A549 (cell line): ENCODE measurements at regions not wholly inside any gene's neighbourhood (a gene's known extent, or its start where the extent isn't known, plus 50 kb on each side); places are given as distances from the start of the nearest gene placed in this dataset.

Experiments used
- ATAC-seq, 2 experiments: fragments of 200-7000 bp in 1 of 2; fragments of >200 bp in 1 of 2; cut with Nextera tagmentation in 1 of 2; cut with Tn5 transposase in 1 of 2; 3 replicates each; pipeline versions ENCODE4 v1.8.0 to v1.9.1; 2018 to 2020; ENCODE audit warnings: mild to moderate bottlenecking in 1 of 2, moderate library complexity in 1 of 2
- CTCF ChIA-PET: fragments of 300-600 bp; sonication (Branson Sonifier 250); formaldehyde crosslinking; extraction: SDS; loops from one replicate; lab custom pipeline; 2021; ENCODE audit warnings: antibody characterized with exemption, inconsistent platforms; lab: Yijun Ruan, JAX
- POLR2A ChIA-PET: fragments of 350-600 bp; formaldehyde crosslinking; extraction: SDS; loops from one replicate; lab custom pipeline; 2021; ENCODE audit warnings: antibody characterized with exemption, inconsistent platforms; lab: Yijun Ruan, JAX
- DNase-seq, 2 experiments: peaks; one replicate each; pipeline versions ENCODE4 v3.0.0 to v3.0.0-alpha.2; 2011 to 2016; ENCODE audit warnings: low read depth in 1 of 2, low spot score in 1 of 2
- FAIRE-seq: peaks from 2 replicates; lab custom pipeline; 2011; peaks lifted over from hg19 to GRCh38; lab: Jason Lieb, UNC
- H3K27ac ChIP-seq, 2 experiments: fragments of >200 bp; sonication (Bioruptor Twin); formaldehyde crosslinking; 3 replicates each; pipeline ENCODE4 v1.5.1; 2016 to 2017
- H3K4me1 ChIP-seq: fragments of >200 bp; sonication (Bioruptor Twin); formaldehyde crosslinking; 3 replicates; pipeline ENCODE4 v1.6.1; 2016
- H3K4me2 ChIP-seq: fragments of >200 bp; sonication (Bioruptor Twin); formaldehyde crosslinking; 3 replicates; pipeline ENCODE4 v1.6.1; 2016
- H3K4me3 ChIP-seq: fragments of >200 bp; sonication (Bioruptor Twin); formaldehyde crosslinking; 3 replicates; pipeline ENCODE4 v1.5.1; 2016
- H3K9me3 ChIP-seq: fragments of >200 bp; sonication (Bioruptor Twin); formaldehyde crosslinking; 3 replicates; pipeline ENCODE4 v1.6.1; 2016
- CHD2 ChIP-seq: fragments of 150-350 bp; IDR thresholded peaks from 2 replicates; pipeline ENCODE4 v1.6.1; 2014; ENCODE audit warnings: low read length; ENCODE audit not compliant: partially characterized antibody
- CTCF ChIP-seq: fragments of >200 bp; sonication (Bioruptor Twin); formaldehyde crosslinking; IDR thresholded peaks from 3 replicates; pipeline ENCODE4 v1.5.1; 2016
- EHMT2 ChIP-seq: fragments of 200-600 bp; sonication (generic); IDR thresholded peaks from 2 replicates; pipeline ENCODE4 v1.6.1; 2016; ENCODE audit warnings: antibody characterized with exemption, low read depth, mild to moderate bottlenecking, moderate library complexity
- EP300 ChIP-seq, 2 experiments: fragments of >200 bp; sonication (Bioruptor Twin); formaldehyde crosslinking; IDR thresholded peaks; 2 replicates in 1 of 2; 3 replicates in 1 of 2; pipeline ENCODE4 v1.6.1; 2016 to 2017
- ESRRA ChIP-seq: fragments of 150-350 bp; IDR thresholded peaks from 2 replicates; pipeline ENCODE4 v1.6.1; 2014; ENCODE audit warnings: mild to moderate bottlenecking, low read length, borderline replicate concordance
- FOSL2 ChIP-seq, 2 experiments: fragments of 450-650 bp in 1 of 2; fragments of >200 bp in 1 of 2; sonication (Bioruptor Twin) in 1 of 2; formaldehyde crosslinking; IDR thresholded peaks; 2 replicates each; pipeline versions ENCODE4 v1.5.0 to v1.6.1; 2016 to 2020; ENCODE audit warnings: mild to moderate bottlenecking in 1 of 2, moderate library complexity in 1 of 2
- HDAC2 ChIP-seq: fragments of 200-600 bp; sonication (generic); IDR thresholded peaks from 2 replicates; pipeline ENCODE4 v1.6.1; 2016
- HEYL ChIP-seq: fragments of 250-450 bp; sonication (Bioruptor Pico); IDR thresholded peaks from 2 replicates; pipeline ENCODE4 v1.8.0; 2021; ENCODE audit warnings: mild to moderate bottlenecking, moderate library complexity
- HOXB13 ChIP-seq: fragments of 250-450 bp; sonication (Bioruptor Pico); IDR thresholded peaks from 2 replicates; pipeline ENCODE4 v1.5.0; 2020; ENCODE audit warnings: low read depth, mild to moderate bottlenecking, moderate library complexity
- HOXB5 ChIP-seq: fragments of 250-450 bp; sonication (Bioruptor Pico); IDR thresholded peaks from 2 replicates; pipeline ENCODE4 v1.5.0; 2020; ENCODE audit warnings: mild to moderate bottlenecking, moderate library complexity
- JUNB ChIP-seq: fragments of >200 bp; sonication (Bioruptor Twin); formaldehyde crosslinking; IDR thresholded peaks from 2 replicates; pipeline ENCODE4 v1.6.1; 2016
- KDM1A ChIP-seq: fragments of 200-600 bp; sonication (generic); IDR thresholded peaks from 2 replicates; pipeline ENCODE4 v1.6.1; 2016; ENCODE audit warnings: low read depth, mild to moderate bottlenecking
- KDM5A ChIP-seq: fragments of 200-600 bp; sonication (generic); IDR thresholded peaks from 2 replicates; pipeline ENCODE4 v1.6.1; 2016; ENCODE audit warnings: antibody characterized with exemption, mild to moderate bottlenecking
- MAZ ChIP-seq: fragments of 150-350 bp; IDR thresholded peaks from 2 replicates; pipeline ENCODE4 v1.6.1; 2014; ENCODE audit warnings: antibody characterized with exemption, low read depth, low read length, borderline replicate concordance
- MYC ChIP-seq: IDR thresholded peaks from 2 replicates; pipeline ENCODE4 v1.6.1; 2012; ENCODE audit warnings: mild to moderate bottlenecking, inconsistent platforms, low read length, improper control_type of control experiment, borderline replicate concordance
- POLR2AphosphoS2 ChIP-seq: conservative IDR thresholded peaks from 2 replicates; pipeline ENCODE4 v1.6.1; 2012; ENCODE audit warnings: low read length, improper control_type of control experiment, inconsistent platforms
- RAD21 ChIP-seq, 2 experiments: fragments of >200 bp in 1 of 2; sonication (Bioruptor Twin) in 1 of 2; formaldehyde crosslinking in 1 of 2; IDR thresholded peaks in 1 of 2; conservative IDR thresholded peaks in 1 of 2; 2 replicates in 1 of 2; 3 replicates in 1 of 2; pipeline ENCODE4 v1.6.1; 2012 to 2018; ENCODE audit warnings: inconsistent platforms in 1 of 2
- RARB ChIP-seq: fragments of 250-450 bp; sonication (Bioruptor Pico); IDR thresholded peaks from 2 replicates; pipeline ENCODE4 v1.8.0; 2021; ENCODE audit warnings: mild to moderate bottlenecking, moderate library complexity
- RCOR1 ChIP-seq: fragments of 150-350 bp; IDR thresholded peaks from 2 replicates; pipeline ENCODE4 v1.6.1; 2014; ENCODE audit warnings: antibody characterized with exemption, low read length, low read depth
- REST ChIP-seq: fragments of 200-600 bp; sonication (generic); IDR thresholded peaks from 2 replicates; pipeline ENCODE4 v1.6.1; 2016; ENCODE audit warnings: antibody characterized with exemption, mild to moderate bottlenecking, moderate library complexity
- RNF2 ChIP-seq: fragments of 200-600 bp; sonication (generic); IDR thresholded peaks from 2 replicates; pipeline ENCODE4 v1.6.1; 2016; ENCODE audit warnings: low read depth, mild to moderate bottlenecking, antibody characterized with exemption, moderate library complexity, borderline replicate concordance
- SMC3 ChIP-seq: fragments of >200 bp; sonication (Bioruptor Twin); formaldehyde crosslinking; IDR thresholded peaks from 3 replicates; pipeline ENCODE4 v1.6.1; 2018; ENCODE audit warnings: inconsistent platforms
- SREBF2 ChIP-seq: fragments of 450-650 bp; IDR thresholded peaks from 2 replicates; pipeline ENCODE4 v1.6.1; 2014; ENCODE audit warnings: mild to moderate bottlenecking, moderate library complexity
- TFCP2L1 ChIP-seq: fragments of 250-450 bp; sonication (Bioruptor Pico); IDR thresholded peaks from 2 replicates; pipeline ENCODE4 v1.5.0; 2021; ENCODE audit warnings: mild to moderate bottlenecking
- TP53 ChIP-seq: fragments of 250-450 bp; sonication (Bioruptor Pico); IDR thresholded peaks from 2 replicates; pipeline ENCODE4 v1.5.0; 2021; ENCODE audit warnings: mild to moderate bottlenecking, moderate library complexity
- ZC3H11A ChIP-seq: fragments of 450-650 bp; IDR thresholded peaks from 2 replicates; pipeline ENCODE4 v1.6.1; 2014; ENCODE audit warnings: antibody characterized with exemption, mild to moderate bottlenecking
- WGBS: methylation state at CpG from one replicate; pipeline ENCODE4 v1.1.6; 2017; ENCODE audit errors: missing lambda C conversion rate; 5-methylcytosine and 5-hydroxymethylcytosine counted together
- TF ChIP-seq, protein P1 (sequence below): fragments of 250-450 bp; sonication (Bioruptor Pico); IDR thresholded peaks from 2 replicates; pipeline ENCODE4 v1.5.0; 2021; ENCODE audit warnings: mild to moderate bottlenecking, moderate library complexity, borderline replicate concordance
- TF ChIP-seq, protein P2 (sequence below): IDR thresholded peaks from 2 replicates; pipeline ENCODE4 v1.6.1; 2012

DNA sequence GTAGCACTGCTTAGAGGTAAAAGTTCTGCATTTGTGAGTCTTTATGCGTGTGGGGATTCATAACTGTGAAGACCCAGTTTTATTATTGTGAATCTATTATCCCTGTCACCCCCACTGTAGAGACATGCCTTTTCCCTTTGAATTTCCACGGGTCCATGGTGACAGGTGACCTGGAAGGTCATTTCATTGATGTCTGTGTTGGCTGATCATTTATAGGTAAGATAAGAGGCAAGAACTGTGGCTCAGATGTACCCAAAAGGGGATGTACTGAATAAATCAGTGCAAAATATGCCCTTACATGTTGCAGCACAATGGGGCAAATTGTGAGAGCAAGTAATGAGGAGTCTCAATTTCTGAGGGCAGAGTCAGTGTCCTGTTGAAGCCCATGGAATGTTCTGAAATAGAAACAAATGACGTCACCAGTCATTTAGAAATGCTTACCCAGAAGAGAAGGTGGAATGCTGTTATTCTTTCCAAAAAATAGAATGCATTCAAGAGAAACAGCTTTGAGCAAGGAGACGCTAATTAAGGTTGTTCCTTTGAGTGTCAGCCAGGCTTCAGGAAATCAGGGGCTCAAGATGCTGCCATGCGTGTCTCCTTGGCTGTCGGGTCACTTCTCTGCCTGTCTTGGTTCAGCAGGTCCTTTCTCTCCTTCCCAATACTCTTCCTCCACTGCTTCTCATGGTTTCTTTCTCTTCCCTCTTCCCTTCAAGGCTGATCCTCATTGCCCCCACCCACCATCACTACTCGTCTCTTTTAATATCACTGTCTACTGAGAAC, 118.7 kb upstream of the E2F8 start:
- no peak overlapping the region for H3K4me3 ChIP-seq
- H3K4me1 ChIP-seq: no peaks in the 10 kb centered on the region
- H3K4me2 ChIP-seq: no peak overlapping the region
- ATAC-seq (no peak), DNase-seq (no peak), FAIRE-seq (no peak)
- H3K9me3 ChIP-seq: no peaks in the 10 kb centered on the region
- ChIA-PET CTCF (no interaction called here), POLR2A (no interaction called here)
- TF ChIP-seq, protein P1, sequence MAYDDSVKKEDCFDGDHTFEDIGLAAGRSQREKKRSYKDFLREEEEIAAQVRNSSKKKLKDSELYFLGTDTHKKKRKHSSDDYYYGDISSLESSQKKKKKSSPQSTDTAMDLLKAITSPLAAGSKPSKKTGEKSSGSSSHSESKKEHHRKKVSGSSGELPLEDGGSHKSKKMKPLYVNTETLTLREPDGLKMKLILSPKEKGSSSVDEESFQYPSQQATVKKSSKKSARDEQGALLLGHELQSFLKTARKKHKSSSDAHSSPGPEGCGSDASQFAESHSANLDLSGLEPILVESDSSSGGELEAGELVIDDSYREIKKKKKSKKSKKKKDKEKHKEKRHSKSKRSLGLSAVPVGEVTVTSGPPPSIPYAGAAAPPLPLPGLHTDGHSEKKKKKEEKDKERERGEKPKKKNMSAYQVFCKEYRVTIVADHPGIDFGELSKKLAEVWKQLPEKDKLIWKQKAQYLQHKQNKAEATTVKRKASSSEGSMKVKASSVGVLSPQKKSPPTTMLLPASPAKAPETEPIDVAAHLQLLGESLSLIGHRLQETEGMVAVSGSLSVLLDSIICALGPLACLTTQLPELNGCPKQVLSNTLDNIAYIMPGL (CRISPR knock-in tag): no peak
- no peak for TF ChIP-seq ZC3H11A
- no peak for TF ChIP-seq KDM5A
- no peak for TF ChIP-seq RNF2
- TF ChIP-seq SMC3: no peak
- no peak for TF ChIP-seq HOXB5
- TF ChIP-seq HDAC2: no peak
- no peak for TF ChIP-seq FOSL2 (IDR thresholded peaks at IDR 0.05)
- TF ChIP-seq FOSL2 (CRISPR knock-in tag; IDR thresholded peaks at IDR 0.05): no peak
- no peak for TF ChIP-seq MAZ
- TF ChIP-seq RARB (CRISPR knock-in tag): no peak
- no peak for TF ChIP-seq TFCP2L1 (CRISPR knock-in tag)
- TF ChIP-seq SREBF2: no peak
- TF ChIP-seq, protein P2, sequence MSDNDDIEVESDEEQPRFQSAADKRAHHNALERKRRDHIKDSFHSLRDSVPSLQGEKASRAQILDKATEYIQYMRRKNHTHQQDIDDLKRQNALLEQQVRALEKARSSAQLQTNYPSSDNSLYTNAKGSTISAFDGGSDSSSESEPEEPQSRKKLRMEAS: no peak
- TF ChIP-seq HEYL: no peak
- TF ChIP-seq REST: no peak
- TF ChIP-seq POLR2AphosphoS2: no peak
- TF ChIP-seq RAD21 (conservative IDR thresholded peaks at IDR 0.05 in 1 of 2, IDR thresholded peaks at IDR 0.05 in 1 of 2): no peak
- no peak for TF ChIP-seq ESRRA
- no peak for TF ChIP-seq CHD2
- TF ChIP-seq JUNB: no peak
- WGBS: 45% methylated on average over 7 of the region's 7 CpGs
- no peak overlapping the region for H3K27ac ChIP-seq

DNA sequence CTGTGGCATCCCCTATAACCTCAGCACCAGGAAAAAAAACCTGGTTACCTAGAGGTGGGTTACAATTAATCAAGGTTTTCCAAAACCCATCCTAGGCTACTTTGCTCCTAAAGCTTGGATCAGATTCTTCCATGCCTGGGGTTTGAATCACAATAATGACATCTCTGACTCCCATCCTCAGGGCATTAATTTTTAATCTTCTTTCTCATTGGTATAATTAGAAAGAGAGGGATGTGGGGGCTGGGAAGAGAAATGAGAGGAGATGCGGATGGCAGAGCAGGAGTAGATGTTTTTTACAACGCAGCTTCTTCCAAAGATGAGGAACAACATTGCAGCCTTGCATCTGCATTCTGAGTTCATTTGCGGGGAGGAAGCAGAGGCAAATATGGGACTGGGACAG, 117.2 kb upstream of the E2F8 start:
- Histone ChIP-seq H3K27ac (no peak overlapping the region), H3K4me1 (0 out of 3 replicates have a peak, but pooled peaks cover 2% of the 10 kb centered on the region), H3K4me3 (no peak overlapping the region), H3K9me3 (no peaks in the 10 kb centered on the region), H3K4me2 (no peak overlapping the region)
- 45% methylated on average over 3 of the region's 3 CpGs for WGBS
- FAIRE-seq (no peak), DNase-seq (no peak), ATAC-seq (no peak)
- CTCF ChIA-PET: no interaction called here
- POLR2A ChIA-PET: no interaction called here
- TF ChIP-seq RAD21 (conservative IDR thresholded peaks at IDR 0.05 in 1 of 2, IDR thresholded peaks at IDR 0.05 in 1 of 2) (no peak), CTCF (no peak), TP53 (no peak), MYC (no peak), TFCP2L1 (CRISPR knock-in tag) (no peak), EHMT2 (no peak), SREBF2 (no peak), MAZ (no peak), RCOR1 (no peak), KDM1A (no peak), EP300 (IDR thresholded peaks at IDR 0.05) (no peak), HOXB13 (CRISPR knock-in tag) (no peak)
- TF ChIP-seq, protein P1 (CRISPR knock-in tag): no peak
